H1 (cell line): ENCODE measurements at regions not wholly inside any gene's neighbourhood (a gene's known extent, or its start where the extent isn't known, plus 50 kb on each side); places are given as distances from the start of the nearest gene placed in this dataset.

Source experiments
- CTCF ChIA-PET: fragments of 300-600 bp; sonication (Branson Sonifier 250); formaldehyde crosslinking; loops from one replicate; lab custom pipeline; 2021; ENCODE audit not compliant: partially characterized antibody; lab: Charles Lee
- POLR2A ChIA-PET: fragments of 300-600 bp; sonication (Branson Sonifier 250); formaldehyde crosslinking; loops from one replicate; lab custom pipeline; 2021; ENCODE audit warnings: inconsistent platforms; ENCODE audit not compliant: partially characterized antibody; lab: Charles Lee
- DNase-seq, 2 experiments: peaks; one replicate each; pipeline versions ENCODE4 v3.0.0 to v3.0.0-alpha.2; 2010 to 2022; ENCODE audit warnings: low spot score in 2 of 2, low read depth in 1 of 2, mixed read lengths in 1 of 2
- FAIRE-seq: peaks from 2 replicates; lab custom pipeline; 2011; peaks lifted over from hg19 to GRCh38; lab: Jason Lieb, UNC
- H2AFZ ChIP-seq: 2 replicates; pipeline ENCODE4 v1.8.1; 2012; ENCODE audit warnings: low read length, inconsistent platforms
- H2AK5ac ChIP-seq: 2 replicates; pipeline ENCODE4 v1.6.1; 2013; ENCODE audit warnings: low read depth, low read length
- H2BK120ac ChIP-seq: replicated peaks from 2 replicates; pipeline ENCODE3; 2013; ENCODE audit warnings: low read depth, low read length, inconsistent platforms
- H2BK12ac ChIP-seq: 2 replicates; pipeline ENCODE4 v1.6.1; 2013; ENCODE audit warnings: low read depth, low read length
- H2BK15ac ChIP-seq: 2 replicates; pipeline ENCODE4 v1.6.1; 2013; ENCODE audit warnings: low read length
- H2BK20ac ChIP-seq: 2 replicates; pipeline ENCODE4 v1.6.1; 2013; ENCODE audit warnings: low read length
- H2BK5ac ChIP-seq: 2 replicates; pipeline ENCODE4 v1.6.1; 2013; ENCODE audit warnings: low read depth, low read length
- H3K14ac ChIP-seq: 2 replicates; pipeline ENCODE4 v1.6.1; 2013; ENCODE audit warnings: inconsistent platforms; ENCODE audit not compliant: insufficient read length
- H3K18ac ChIP-seq: 2 replicates; pipeline ENCODE4 v1.6.1; 2013; ENCODE audit warnings: low read length; ENCODE audit errors: extremely low read depth
- H3K23ac ChIP-seq: 2 replicates; pipeline ENCODE4 v1.6.1; 2013; ENCODE audit warnings: inconsistent platforms; ENCODE audit not compliant: insufficient read length
- H3K23me2 ChIP-seq: 2 replicates; pipeline ENCODE4 v1.6.1; 2013; ENCODE audit warnings: low read depth, low read length
- H3K27ac ChIP-seq: 2 replicates; pipeline ENCODE4 v1.6.1; 2011; ENCODE audit warnings: low read depth, low read length, inconsistent platforms
- H3K27me3 ChIP-seq, 4 experiments: replicated peaks in 1 of 4; 1 replicate in 1 of 4; 2 replicates in 3 of 4; pipeline versions ENCODE4 v1.6.1 to v1.8.1; 2011 to 2013; ENCODE audit warnings: low read length in 3 of 4, mild to moderate bottlenecking in 3 of 4, inconsistent platforms in 2 of 4, mixed read lengths in 2 of 4, moderate library complexity in 1 of 4; ENCODE audit not compliant: control insufficient read depth in 3 of 4, insufficient read depth in 3 of 4; ENCODE audit errors: extremely low read depth in 1 of 4
- H3K36me3 ChIP-seq, 4 experiments: 2 replicates each; pipeline versions ENCODE4 v1.6.1 to v1.8.1; 2011 to 2013; ENCODE audit warnings: mild to moderate bottlenecking in 4 of 4, low read length in 3 of 4, moderate library complexity in 2 of 4, control low read depth in 1 of 4, inconsistent platforms in 1 of 4; ENCODE audit not compliant: insufficient read depth in 4 of 4, control insufficient read depth in 2 of 4
- H3K4ac ChIP-seq: replicated peaks from 2 replicates; pipeline ENCODE3; 2013; ENCODE audit warnings: low read length, low read depth, mixed read lengths, inconsistent platforms; ENCODE audit not compliant: insufficient read length
- H3K4me1 ChIP-seq, 4 experiments: replicated peaks in 1 of 4; 1 replicate in 1 of 4; 2 replicates in 3 of 4; pipeline versions ENCODE4 v1.6.1 to v1.8.1; 2011 to 2013; ENCODE audit warnings: low read length in 3 of 4, inconsistent platforms in 2 of 4, mixed read lengths in 1 of 4; ENCODE audit not compliant: insufficient read depth in 4 of 4, control insufficient read depth in 3 of 4
- H3K4me2 ChIP-seq, 2 experiments: 2 replicates each; pipeline versions ENCODE4 v1.6.1 to v1.8.1; 2011 to 2013; ENCODE audit warnings: low read depth in 2 of 2, low read length in 2 of 2, control low read depth in 1 of 2, inconsistent platforms in 1 of 2, mild to moderate bottlenecking in 1 of 2; ENCODE audit not compliant: insufficient read depth in 1 of 2
- H3K4me3 ChIP-seq, 4 experiments: fragments of 200-600, 300-600 bp in 1 of 4; sonication (generic), shearing (Covaris generic), sonication (Bioruptor Twin) in 1 of 4; 2 replicates each; pipeline versions ENCODE4 v1.5.1 to v1.8.1; 2011 to 2016; ENCODE audit warnings: low read length in 4 of 4, low read depth in 3 of 4, control low read depth in 2 of 4, inconsistent platforms in 2 of 4, mild to moderate bottlenecking in 2 of 4, mixed read lengths in 1 of 4, moderate library complexity in 1 of 4; ENCODE audit not compliant: insufficient read depth in 2 of 4; ENCODE audit errors: extremely low read depth in 1 of 4
- H3K56ac ChIP-seq: replicated peaks from 2 replicates; pipeline ENCODE3; 2013; ENCODE audit warnings: low read depth, mild to moderate bottlenecking, mixed read lengths, low read length, inconsistent platforms; ENCODE audit not compliant: insufficient read length
- H3K79me1 ChIP-seq: 2 replicates; pipeline ENCODE4 v1.6.1; 2013; ENCODE audit warnings: low read depth, low read length, control low read depth
- H3K79me2 ChIP-seq, 2 experiments: 2 replicates each; pipeline versions ENCODE4 v1.6.1 to v1.8.1; 2012 to 2013; ENCODE audit warnings: low read length in 2 of 2, mild to moderate bottlenecking in 2 of 2, inconsistent platforms in 1 of 2; ENCODE audit not compliant: insufficient read depth in 2 of 2, control insufficient read depth in 1 of 2
- H3K9ac ChIP-seq, 4 experiments: replicated peaks in 1 of 4; 1 replicate in 1 of 4; 2 replicates in 3 of 4; pipeline versions ENCODE4 v1.6.1 to v1.8.1; 2011 to 2013; ENCODE audit warnings: low read depth in 3 of 4, low read length in 3 of 4, control low read depth in 2 of 4, mild to moderate bottlenecking in 2 of 4, moderate library complexity in 2 of 4, inconsistent platforms in 1 of 4; ENCODE audit errors: extremely low read depth in 1 of 4
- H3K9me3 ChIP-seq, 2 experiments: 2 replicates each; pipeline versions ENCODE4 v1.6.1 to v1.8.1; 2012 to 2013; ENCODE audit warnings: mild to moderate bottlenecking in 2 of 2, moderate library complexity in 2 of 2, control low read depth in 1 of 2, inconsistent platforms in 1 of 2, low read depth in 1 of 2, low read length in 1 of 2, mixed read lengths in 1 of 2; ENCODE audit not compliant: insufficient read depth in 2 of 2
- H4K20me1 ChIP-seq, 2 experiments: replicated peaks in 1 of 2; 2 replicates each; pipeline versions ENCODE3 to v1.8.1; 2011 to 2013; ENCODE audit warnings: inconsistent platforms in 2 of 2, low read length in 2 of 2, mild to moderate bottlenecking in 1 of 2; ENCODE audit not compliant: insufficient read depth in 2 of 2, control insufficient read depth in 1 of 2
- H4K5ac ChIP-seq: 2 replicates; pipeline ENCODE4 v1.6.1; 2013; ENCODE audit warnings: low read length, low read depth, mixed read lengths, inconsistent platforms; ENCODE audit not compliant: insufficient read length
- H4K8ac ChIP-seq: 2 replicates; pipeline ENCODE4 v1.8.0; 2013; ENCODE audit warnings: mild to moderate bottlenecking, moderate library complexity, low read length, inconsistent platforms; ENCODE audit not compliant: insufficient read depth; ENCODE audit errors: extremely low read depth
- H4K91ac ChIP-seq: replicated peaks from 2 replicates; pipeline ENCODE3; 2013; ENCODE audit warnings: low read length, mixed read lengths, inconsistent platforms; ENCODE audit not compliant: insufficient read length
- CTBP2 ChIP-seq: IDR thresholded peaks from 2 replicates; pipeline ENCODE4 v1.7.0; 2011; ENCODE audit warnings: borderline replicate concordance, mild to moderate bottlenecking, moderate library complexity, mixed read lengths, low read length; ENCODE audit not compliant: insufficient read depth, insufficient read length
- E2F6 ChIP-seq: IDR thresholded peaks from 2 replicates; pipeline ENCODE4 v1.6.1; 2012; ENCODE audit warnings: inconsistent platforms
- EP300 ChIP-seq, 2 experiments: IDR thresholded peaks; 1 replicate in 1 of 2; 2 replicates in 1 of 2; pipeline ENCODE4 v1.6.1; 2011 to 2012; ENCODE audit warnings: low read depth in 2 of 2, low read length in 2 of 2, mild to moderate bottlenecking in 2 of 2, borderline replicate concordance in 1 of 2, inconsistent platforms in 1 of 2, moderate library complexity in 1 of 2
- NANOG ChIP-seq: IDR thresholded peaks from 2 replicates; pipeline ENCODE4 v1.6.1; 2011; ENCODE audit warnings: low read length, low read depth, mild to moderate bottlenecking, inconsistent platforms; ENCODE audit not compliant: insufficient read depth, poor library complexity, severe bottlenecking
- POLR2A ChIP-seq, 2 experiments: IDR thresholded peaks; 1 replicate in 1 of 2; 2 replicates in 1 of 2; pipeline ENCODE4 v1.6.1; 2011; ENCODE audit warnings: low read depth in 2 of 2, low read length in 2 of 2, mild to moderate bottlenecking in 2 of 2; ENCODE audit errors: control extremely low read depth in 1 of 2
- POLR2AphosphoS5 ChIP-seq: IDR thresholded peaks from 2 replicates; pipeline ENCODE4 v1.6.1; 2011; ENCODE audit warnings: low read depth, low read length
- RFX5 ChIP-seq: IDR thresholded peaks from 2 replicates; pipeline ENCODE4 v1.6.1; 2011; ENCODE audit warnings: low read depth, low read length, improper control_type of control experiment, borderline replicate concordance
- TCF12 ChIP-seq: IDR thresholded peaks from 2 replicates; pipeline ENCODE4 v1.6.1; 2011; ENCODE audit warnings: low read depth, mild to moderate bottlenecking, low read length
- TEAD4 ChIP-seq: IDR thresholded peaks from 2 replicates; pipeline ENCODE4 v1.6.1; 2012; ENCODE audit warnings: low read depth, low read length, inconsistent platforms, mixed read lengths
- WGBS, 2 experiments: shearing (Covaris generic) in 1 of 2; methylation state at CpG; one replicate each; pipeline versions ENCODE4 v1.1.6 to v1.1.7; 2013 to 2015; ENCODE audit warnings: low lambda C conversion rate in 2 of 2, mixed read lengths in 2 of 2, inconsistent platforms in 1 of 2, low coverage in 1 of 2, missing lambda C conversion rate in 1 of 2; ENCODE audit not compliant: insufficient replicate concordance in 2 of 2, insufficient coverage in 1 of 2, insufficient read length in 1 of 2; ENCODE audit errors: extremely low coverage in 1 of 2, missing lambda C conversion rate in 1 of 2; 5-methylcytosine and 5-hydroxymethylcytosine counted together

- H4K91ac ChIP-seq: no peak overlapping the region
- ChIA-PET POLR2A (no interaction called here), CTCF (interaction anchor here (1.7 kb wide), 1 partner anchor 10 kb away, joined by 5 read pairs; no protein-coding TSS in a partner anchor)
- peaks cover 0 to 6% of the 10 kb centered on the region in 2 experiments; a peak in 1 of 4 replicates for H3K9me3 ChIP-seq
- H4K5ac ChIP-seq: no peak overlapping the region
- no peaks in the 10 kb centered on the region for H3K79me1 ChIP-seq
- H3K14ac ChIP-seq: no peak overlapping the region
- no peak overlapping the region for H2BK120ac ChIP-seq
- no peaks in the 10 kb centered on the region for H3K23me2 ChIP-seq
- no peaks in the 10 kb centered on the region for H3K36me3 ChIP-seq
- H3K27ac ChIP-seq: no peak overlapping the region
- no peak overlapping the region for H3K18ac ChIP-seq
- H2BK5ac ChIP-seq: no peak overlapping the region
- H2AFZ ChIP-seq: no peak overlapping the region
- TF ChIP-seq CTBP2 (no peak), NANOG (no peak), POLR2AphosphoS5 (no peak), POLR2A (IDR thresholded peaks at IDR 0.05; ENCODE audit: control extremely low read depth in 1 of 2, low read depth in 2 of 2, low read length in 2 of 2) (no peak), TCF12 (no peak), EP300 (IDR thresholded peaks at IDR 0.05; ENCODE audit: borderline replicate concordance in 1 of 2, low read depth in 2 of 2, low read length in 2 of 2) (no peak), TEAD4 (no peak), RFX5 (no peak), E2F6 (no peak)
- no peak overlapping the region for H2AK5ac ChIP-seq
- no peaks in the 10 kb centered on the region for H3K79me2 ChIP-seq
- no peak overlapping the region for H2BK15ac ChIP-seq
- H3K27me3 ChIP-seq: no peaks in the 10 kb centered on the region
- H2BK20ac ChIP-seq: no peak overlapping the region
- H3K23ac ChIP-seq: no peak overlapping the region
- no peak overlapping the region for H3K9ac ChIP-seq
- no peak overlapping the region for H3K4me3 ChIP-seq
- DNase-seq: no peak
- H4K20me1 ChIP-seq: no peaks in the 10 kb centered on the region
- H3K4me2 ChIP-seq: no peak overlapping the region
- H4K8ac ChIP-seq: no peak overlapping the region
- no peak overlapping the region for H3K4ac ChIP-seq
- no peaks in the 10 kb centered on the region for H3K4me1 ChIP-seq
- no peak overlapping the region for H3K56ac ChIP-seq
- no peak overlapping the region for H2BK12ac ChIP-seq
- no peak for FAIRE-seq
- 96% methylated on average over 2 of the region's 2 CpGs; no CpG with 5 or more reads in 1 of the 2 experiments for WGBS, 2 experiments
Measured at GRCh38 chr11:37353192-37353591, 755.2 kb upstream of the RAG2 start.
